Lung (tissue), 11 donors: ENCODE measurements at regions not wholly inside any gene's neighbourhood (a gene's known extent, or its start where the extent isn't known, plus 50 kb on each side); places are given as distances from the start of the nearest gene placed in this dataset.

Experiments used
- ATAC-seq: fragments of 200-7000 bp; cut with Tn5 transposase; one replicate; pipeline ENCODE4 v1.9.1; 2020; ENCODE audit warnings: moderate number of reproducible peaks; ENCODE audit not compliant: insufficient read depth, low FRiP score
- DNase-seq, 3 donors: peaks; one replicate each; pipeline ENCODE4 v3.0.0-alpha.2; 2013 to 2017
- H3K27ac ChIP-seq, 2 donors: one replicate each; pipeline ENCODE4 v1.5.1; 2013; ENCODE audit warnings: mild to moderate bottlenecking in 2 of 2, moderate library complexity in 2 of 2, control low read depth in 1 of 2, inconsistent platforms in 1 of 2, low read depth in 1 of 2, low read length in 1 of 2
- H3K27me3 ChIP-seq, 3 donors: one replicate each; pipeline ENCODE4 v1.5.1; 2013; ENCODE audit warnings: low read length in 2 of 3; ENCODE audit not compliant: control insufficient read depth in 3 of 3, insufficient read depth in 3 of 3
- H3K36me3 ChIP-seq, 4 donors: one replicate each; pipeline ENCODE4 v1.5.1; 2013; ENCODE audit warnings: low read length in 4 of 4, mild to moderate bottlenecking in 1 of 4, moderate library complexity in 1 of 4; ENCODE audit not compliant: control insufficient read depth in 4 of 4, insufficient read depth in 4 of 4
- H3K4me1 ChIP-seq, 5 donors: one replicate each; pipeline ENCODE4 v1.5.1; 2013; ENCODE audit warnings: low read length in 5 of 5, mild to moderate bottlenecking in 2 of 5, moderate library complexity in 1 of 5; ENCODE audit not compliant: control insufficient read depth in 5 of 5, insufficient read depth in 5 of 5
- H3K4me3 ChIP-seq: one replicate; pipeline ENCODE4 v1.5.1; 2013; ENCODE audit warnings: mild to moderate bottlenecking, control low read depth, moderate library complexity
- H3K9ac ChIP-seq, 2 donors: one replicate each; pipeline ENCODE4 v1.5.1; 2013; ENCODE audit warnings: low read length in 2 of 2, control low read depth in 1 of 2; ENCODE audit not compliant: insufficient read depth in 1 of 2
- H3K9me3 ChIP-seq, 4 donors: one replicate each; pipeline ENCODE4 v1.5.1; 2013; ENCODE audit warnings: low read length in 3 of 4, mild to moderate bottlenecking in 1 of 4, moderate library complexity in 1 of 4; ENCODE audit not compliant: control insufficient read depth in 4 of 4, insufficient read depth in 3 of 4
- WGBS, 2 donors: extraction: QIAGEN DNeasy Blood & Tissue Kit; methylation state at CpG; one replicate each; pipeline ENCODE4 v1.1.7; 2013; 5-methylcytosine and 5-hydroxymethylcytosine counted together
- TF ChIP-seq, protein P1 (sequence below): IDR thresholded peaks from 2 replicates; pipeline ENCODE4 v1.5.1; 2012; ENCODE audit warnings: mild to moderate bottlenecking; ENCODE audit errors: control extremely low read depth, extremely low read depth
- donor health status: control.
- donor health status: control.
- donor health status: Bipolar disorder and iron deficiency.
- donor health status: healthy.
- donor health status: DM: yes; HTN: yes; CAD: no.

DNA sequence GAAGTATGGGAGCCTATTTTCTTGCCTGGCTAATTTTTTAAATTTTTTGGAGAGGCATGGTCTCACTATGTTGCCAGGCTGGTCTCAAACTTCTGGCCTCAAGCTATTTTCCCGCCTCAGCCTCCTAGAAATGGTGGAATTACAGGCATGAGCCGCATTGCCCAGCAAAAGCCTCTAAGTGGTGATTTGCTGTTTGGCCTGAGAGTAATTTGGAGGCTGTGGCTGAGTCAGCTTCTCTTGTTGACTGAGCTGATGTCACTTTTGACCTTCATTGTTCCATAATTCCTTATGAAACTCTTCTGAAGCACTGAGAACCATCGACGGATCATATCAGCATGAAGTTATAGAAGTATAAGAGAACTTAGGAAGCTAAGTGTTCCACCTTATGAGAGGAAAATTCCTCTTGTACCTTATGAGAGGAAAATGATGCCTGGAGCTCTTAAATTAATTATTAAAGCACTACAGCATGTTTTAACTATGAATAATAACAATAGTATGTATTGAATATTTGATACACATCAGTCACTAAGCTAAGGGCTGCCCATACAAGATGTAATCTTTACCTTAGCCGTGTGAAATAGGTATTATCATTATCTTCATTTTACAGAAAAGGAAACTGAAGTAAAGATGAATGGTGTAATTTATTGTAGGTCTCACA, 220.8 kb upstream of the MON1B start:
- Histone ChIP-seq H3K4me3 (no peak overlapping the region), H3K4me1 (no peaks in the 10 kb centered on the region), H3K9me3 (no peaks in the 10 kb centered on the region), H3K27ac (no peak overlapping the region), H3K36me3 (no peaks in the 10 kb centered on the region), H3K27me3 (no peaks in the 10 kb centered on the region), H3K9ac (no peak overlapping the region)
- TF ChIP-seq, protein P1, sequence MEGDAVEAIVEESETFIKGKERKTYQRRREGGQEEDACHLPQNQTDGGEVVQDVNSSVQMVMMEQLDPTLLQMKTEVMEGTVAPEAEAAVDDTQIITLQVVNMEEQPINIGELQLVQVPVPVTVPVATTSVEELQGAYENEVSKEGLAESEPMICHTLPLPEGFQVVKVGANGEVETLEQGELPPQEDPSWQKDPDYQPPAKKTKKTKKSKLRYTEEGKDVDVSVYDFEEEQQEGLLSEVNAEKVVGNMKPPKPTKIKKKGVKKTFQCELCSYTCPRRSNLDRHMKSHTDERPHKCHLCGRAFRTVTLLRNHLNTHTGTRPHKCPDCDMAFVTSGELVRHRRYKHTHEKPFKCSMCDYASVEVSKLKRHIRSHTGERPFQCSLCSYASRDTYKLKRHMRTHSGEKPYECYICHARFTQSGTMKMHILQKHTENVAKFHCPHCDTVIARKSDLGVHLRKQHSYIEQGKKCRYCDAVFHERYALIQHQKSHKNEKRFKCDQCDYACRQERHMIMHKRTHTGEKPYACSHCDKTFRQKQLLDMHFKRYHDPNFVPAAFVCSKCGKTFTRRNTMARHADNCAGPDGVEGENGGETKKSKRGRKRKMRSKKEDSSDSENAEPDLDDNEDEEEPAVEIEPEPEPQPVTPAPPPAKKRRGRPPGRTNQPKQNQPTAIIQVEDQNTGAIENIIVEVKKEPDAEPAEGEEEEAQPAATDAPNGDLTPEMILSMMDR, result no peak
- DNase-seq (no peak), ATAC-seq (no peak)
- WGBS, 2 donors, result 82 to 83% methylated on average over 5 of the region's 5 CpGs

GRCh38 chr16:76970745-76971099, 220.3 kb upstream of the MON1B start:
- TF ChIP-seq, protein P1, result no peak
- H3K27ac ChIP-seq, result no peak overlapping the region
- H3K9me3 ChIP-seq, result no peaks in the 10 kb centered on the region
- DNase-seq (no peak), ATAC-seq (no peak)
- no peaks in the 10 kb centered on the region for H3K27me3 ChIP-seq
- H3K36me3 ChIP-seq, result no peaks in the 10 kb centered on the region
- 59 to 72% methylated on average over 1 of the region's 1 CpG for WGBS, 2 donors
- H3K4me1 ChIP-seq, result no peaks in the 10 kb centered on the region
- no peak overlapping the region for H3K9ac ChIP-seq
- H3K4me3 ChIP-seq, result no peak overlapping the region

DNA sequence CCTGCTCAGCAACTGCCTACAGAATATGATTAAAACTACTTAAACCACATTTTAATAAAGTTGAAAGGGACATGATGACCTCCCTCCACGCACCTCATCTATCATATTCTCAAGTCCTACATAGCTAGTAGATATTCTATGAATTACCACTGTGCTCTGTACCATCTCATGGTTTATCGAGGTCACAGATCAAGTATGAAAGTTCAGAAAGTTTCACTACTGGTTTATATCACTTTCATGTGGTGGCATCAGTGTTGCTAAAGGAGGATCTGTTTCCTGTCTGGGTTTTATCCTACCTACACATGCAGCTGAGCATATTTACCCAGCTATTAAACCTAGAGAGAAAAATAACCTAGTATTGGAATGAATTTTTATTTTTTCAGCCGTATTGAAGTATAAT, 214.9 kb upstream of the MON1B start:
- 80 to 86% methylated on average over 3 of the region's 3 CpGs for WGBS, 2 donors
- Histone ChIP-seq H3K4me3 (no peak overlapping the region), H3K4me1 (no peaks in the 10 kb centered on the region), H3K27me3 (no peaks in the 10 kb centered on the region), H3K9me3 (no peaks in the 10 kb centered on the region), H3K9ac (no peak overlapping the region), H3K36me3 (no peaks in the 10 kb centered on the region), H3K27ac (no peak overlapping the region)
- ATAC-seq (no peak), DNase-seq (no peak)
- TF ChIP-seq, protein P1, result no peak

GRCh38 chr16:76976756-76977155, 214.2 kb upstream of the MON1B start:
- WGBS, 2 donors, result 90% methylated on average over 2 of the region's 2 CpGs
- Histone ChIP-seq H3K36me3 (no peaks in the 10 kb centered on the region), H3K9ac (no peak overlapping the region), H3K4me1 (no peaks in the 10 kb centered on the region), H3K27me3 (no peaks in the 10 kb centered on the region), H3K4me3 (no peak overlapping the region), H3K27ac (no peak overlapping the region), H3K9me3 (no peaks in the 10 kb centered on the region)
- TF ChIP-seq, protein P1, result no peak
- DNase-seq (no peak), ATAC-seq (no peak)
